Tibial artery (tissue), 4 donors: ENCODE measurements at regions not wholly inside any gene's neighbourhood (a gene's known extent, or its start where the extent isn't known, plus 50 kb on each side); places are given as distances from the start of the nearest gene placed in this dataset.
"Not testable (repeated sequence)": the region's sequence is repeated elsewhere in the genome, so short reads cannot be mapped to it uniquely, and the experiment has no call there.

Experiments
- DNase-seq, 2 donors: peaks; one replicate each; pipeline ENCODE4 v3.0.0-alpha.2; 2019
- H3K27ac ChIP-seq, 2 donors: fragments of 200-600 bp; sonication (generic) in 1 of 2; 1 replicate in 1 of 2; 2 replicates in 1 of 2; pipeline ENCODE4 v1.5.1; 2018 to 2019; ENCODE audit warnings: mild to moderate bottlenecking in 1 of 2
- H3K27me3 ChIP-seq, 2 donors: fragments of 200-600 bp; sonication (generic) in 1 of 2; one replicate each; pipeline versions ENCODE4 v1.5.1 to v1.6.0; 2016 to 2019
- H3K36me3 ChIP-seq, 3 donors: fragments of 200-600 bp; sonication (generic) in 2 of 3; one replicate each; pipeline ENCODE4 v1.5.1; 2016 to 2019; ENCODE audit warnings: mild to moderate bottlenecking in 2 of 3
- H3K4me1 ChIP-seq, 4 donors: fragments of 200-600 bp; sonication (generic) in 2 of 4; 1 replicate in 3 of 4; 2 replicates in 1 of 4; pipeline ENCODE4 v1.5.1; 2016 to 2019
- H3K4me3 ChIP-seq, 2 donors: fragments of 200-600 bp; sonication (generic) in 1 of 2; 1 replicate in 1 of 2; 2 replicates in 1 of 2; pipeline ENCODE4 v1.5.1; 2018 to 2019; ENCODE audit warnings: mild to moderate bottlenecking in 2 of 2
- H3K9me3 ChIP-seq, 3 donors: fragments of 200-600 bp; sonication (generic) in 1 of 3; one replicate each; pipeline ENCODE4 v1.5.1; 2016 to 2019
- CTCF ChIP-seq, 2 experiments: fragments of 200-600 bp in 1 of 2; fragments of 450-650 bp in 1 of 2; IDR thresholded peaks; one replicate each; pipeline ENCODE4 v1.5.1; 2017 to 2019; ENCODE audit warnings: antibody characterized with exemption in 2 of 2, mild to moderate bottlenecking in 1 of 2, moderate library complexity in 1 of 2
- intact Hi-C: fragments of 100-400 bp; cut with DNase I; formaldehyde crosslinking; loops from one replicate; pipeline ENCODE4 v1.15.0; 2023; ENCODE audit warnings: low total_unique reads

GRCh38 chr7:137110091-137110509 is 233.4 kb downstream of the PTN start:
- intact Hi-C loops, result no loop called here
- TF ChIP-seq CTCF (IDR thresholded peaks at IDR 0.05), result no peak
- Histone ChIP-seq H3K36me3 (no peaks in the 10 kb centered on the region), H3K4me1 (no peaks in the 10 kb centered on the region), H3K9me3 (no peaks in the 10 kb centered on the region), H3K4me3 (no peak overlapping the region), H3K27ac (no peak overlapping the region), H3K27me3 (no peaks in the 10 kb centered on the region)
- no peak for DNase-seq

- H3K36me3 ChIP-seq, H3K27me3 ChIP-seq, H3K27ac ChIP-seq, H3K4me1 ChIP-seq, intact Hi-C loops, H3K4me3 ChIP-seq, H3K9me3 ChIP-seq, DNase-seq: not testable (repeated sequence)
These were observed 235.7 kb downstream of the PTN start for GRCh38 chr7:137107802-137108201.

GRCh38 chr7:137103526-137103925 is 235.1 kb downstream of the CHRM2 start:
- H3K36me3 ChIP-seq, intact Hi-C loops, H3K9me3 ChIP-seq, H3K4me3 ChIP-seq, DNase-seq, H3K4me1 ChIP-seq, H3K27me3 ChIP-seq, H3K27ac ChIP-seq: not testable (repeated sequence)

GRCh38 chr7:137097111-137097510 is 228.7 kb downstream of the CHRM2 start:
- DNase-seq, result no peak
- H3K27me3 ChIP-seq, result no peaks in the 10 kb centered on the region
- no peak overlapping the region for H3K27ac ChIP-seq
- no peaks in the 10 kb centered on the region for H3K9me3 ChIP-seq
- no peaks in the 10 kb centered on the region for H3K4me1 ChIP-seq
- TF ChIP-seq CTCF (IDR thresholded peaks at IDR 0.05), result no peak
- H3K36me3 ChIP-seq, result no peaks in the 10 kb centered on the region
- H3K4me3 ChIP-seq, result no peak overlapping the region
- intact Hi-C loops, result no loop called here

GRCh38 chr7:137096607-137097006 is 228.2 kb downstream of the CHRM2 start:
- Histone ChIP-seq H3K4me3 (no peak overlapping the region), H3K9me3 (no peaks in the 10 kb centered on the region), H3K36me3 (no peaks in the 10 kb centered on the region), H3K27ac (no peak overlapping the region), H3K27me3 (no peaks in the 10 kb centered on the region), H3K4me1 (no peaks in the 10 kb centered on the region)
- no peak for DNase-seq
- intact Hi-C loops, result no loop called here
- no peak for TF ChIP-seq CTCF (IDR thresholded peaks at IDR 0.05)

- Histone ChIP-seq H3K9me3 (no peaks in the 10 kb centered on the region), H3K36me3 (no peaks in the 10 kb centered on the region), H3K27ac (no peak overlapping the region), H3K4me3 (no peak overlapping the region), H3K4me1 (no peaks in the 10 kb centered on the region), H3K27me3 (no peaks in the 10 kb centered on the region)
- intact Hi-C loops, result no loop called here
- no peak for TF ChIP-seq CTCF (IDR thresholded peaks at IDR 0.05)
- DNase-seq, result no peak
These were observed 224.7 kb downstream of the CHRM2 start for GRCh38 chr7:137093198-137093597.

GRCh38 chr7:137091396-137091795 is 222.9 kb downstream of the CHRM2 start:
- no peaks in the 10 kb centered on the region for H3K36me3 ChIP-seq
- no peak overlapping the region for H3K4me3 ChIP-seq
- TF ChIP-seq CTCF (IDR thresholded peaks at IDR 0.05), result no peak
- no peak for DNase-seq
- H3K4me1 ChIP-seq, result no peaks in the 10 kb centered on the region
- intact Hi-C loops, result no loop called here
- no peaks in the 10 kb centered on the region for H3K27me3 ChIP-seq
- H3K9me3 ChIP-seq, result no peaks in the 10 kb centered on the region
- H3K27ac ChIP-seq, result no peak overlapping the region
